PC-3 (cell line): ENCODE measurements at regions not wholly inside any gene's neighbourhood (a gene's known extent, or its start where the extent isn't known, plus 50 kb on each side); places are given as distances from the start of the nearest gene placed in this dataset.

ENCODE experiments used
- CTCF ChIP-seq: fragments of 300-600 bp; sonication (generic); conservative IDR thresholded peaks from 2 replicates; pipeline ENCODE4 v1.5.1; 2017; ENCODE audit warnings: antibody characterized with exemption, low read depth, mild to moderate bottlenecking, low read length
- EZH2 ChIP-seq: fragments of 300-600 bp; sonication (generic); IDR thresholded peaks from one replicate; pipeline ENCODE4 v1.6.1; 2017; ENCODE audit warnings: antibody characterized with exemption, mild to moderate bottlenecking, low read length; ENCODE audit not compliant: unreplicated experiment

GRCh38 chr6:50970908-50971307 lies 152.2 kb downstream of the TFAP2B start:
- no peak for TF ChIP-seq CTCF
- no peak for TF ChIP-seq EZH2
